ENCODE measurements at regions not wholly inside any gene's neighbourhood (a gene's known extent, or its start where the extent isn't known, plus 50 kb on each side); places are given as distances from the start of the nearest gene placed in this dataset.

DNA sequence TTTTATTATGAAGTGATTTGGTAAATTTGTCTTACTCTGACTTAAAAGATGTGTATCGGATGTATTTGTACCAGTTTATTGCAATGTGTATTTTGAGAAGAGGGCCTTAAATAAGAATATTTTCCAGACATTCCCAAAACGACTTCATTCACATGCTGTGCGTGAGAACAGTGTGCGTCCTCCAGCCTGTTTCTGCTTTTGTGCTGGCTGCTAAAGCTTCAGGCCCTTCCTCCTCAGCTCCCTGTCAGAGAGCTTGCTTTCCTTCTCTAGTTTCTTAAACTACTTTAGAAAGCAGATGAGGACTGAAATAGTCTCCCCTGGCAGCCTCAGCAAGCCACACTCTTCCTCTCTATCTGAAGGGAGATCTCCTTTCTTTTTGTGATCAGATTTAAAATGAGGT, 157.8 kb downstream of the SAMD5 start:
- DNase-seq (ENCODE audit: low read depth in 2 of 2): no peak
- H3K4me3 ChIP-seq (replicated peaks in 1 of 2; ENCODE audit: low read depth in 2 of 2, low read length in 2 of 2): no peak overlapping the region
- TF ChIP-seq CTCF (IDR thresholded peaks at IDR 0.05; ENCODE audit: low read depth, low read length): no peak

DNA sequence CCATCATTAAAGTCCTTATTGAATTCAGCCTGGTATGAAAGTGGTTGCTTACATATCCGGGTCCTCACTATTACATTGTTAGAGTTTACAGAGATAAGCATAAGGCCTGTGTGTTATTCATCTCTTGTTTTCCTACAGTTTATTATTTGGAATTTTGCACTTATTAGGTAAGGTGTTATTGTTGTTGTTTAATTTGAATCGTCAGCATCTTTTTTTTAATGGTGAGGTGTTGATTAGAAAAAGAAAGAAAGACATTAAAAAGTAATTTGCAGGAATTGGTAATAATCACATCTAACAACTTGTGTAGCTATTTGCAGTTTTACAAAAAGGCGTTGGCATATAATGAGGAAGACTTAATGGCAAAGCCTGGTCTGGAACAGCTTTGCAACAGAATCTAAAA, 158.6 kb downstream of the SAMD5 start:
- TF ChIP-seq CTCF (IDR thresholded peaks at IDR 0.05; ENCODE audit: low read depth, low read length): no peak
- no peak overlapping the region for H3K4me3 ChIP-seq (replicated peaks in 1 of 2; ENCODE audit: low read depth in 2 of 2, low read length in 2 of 2)
- no peak for DNase-seq (ENCODE audit: low read depth in 2 of 2)

GRCh38 chr6:147674099-147674498, 165.6 kb downstream of the SAMD5 start:
- no peak for DNase-seq (ENCODE audit: low read depth in 2 of 2)
- no peak overlapping the region for H3K4me3 ChIP-seq (replicated peaks in 1 of 2; ENCODE audit: low read depth in 2 of 2, low read length in 2 of 2)
- no peak for TF ChIP-seq CTCF (IDR thresholded peaks at IDR 0.05; ENCODE audit: low read depth, low read length)

GRCh38 chr6:147674794-147675193, 166.3 kb downstream of the SAMD5 start:
- DNase-seq (ENCODE audit: low read depth in 2 of 2): no peak
- TF ChIP-seq CTCF (IDR thresholded peaks at IDR 0.05; ENCODE audit: low read depth, low read length): no peak
- H3K4me3 ChIP-seq (replicated peaks in 1 of 2; ENCODE audit: low read depth in 2 of 2, low read length in 2 of 2): no peak overlapping the region

- H3K4me3 ChIP-seq (replicated peaks in 1 of 2; ENCODE audit: low read depth in 2 of 2, low read length in 2 of 2): no peak overlapping the region
- DNase-seq (ENCODE audit: low read depth in 2 of 2): peak; percentile 24 to 43
- TF ChIP-seq CTCF (IDR thresholded peaks at IDR 0.05; ENCODE audit: low read depth, low read length): no peak
Observed at GRCh38 chr6:147675281-147675680, 166.8 kb downstream of the SAMD5 start.

DNA sequence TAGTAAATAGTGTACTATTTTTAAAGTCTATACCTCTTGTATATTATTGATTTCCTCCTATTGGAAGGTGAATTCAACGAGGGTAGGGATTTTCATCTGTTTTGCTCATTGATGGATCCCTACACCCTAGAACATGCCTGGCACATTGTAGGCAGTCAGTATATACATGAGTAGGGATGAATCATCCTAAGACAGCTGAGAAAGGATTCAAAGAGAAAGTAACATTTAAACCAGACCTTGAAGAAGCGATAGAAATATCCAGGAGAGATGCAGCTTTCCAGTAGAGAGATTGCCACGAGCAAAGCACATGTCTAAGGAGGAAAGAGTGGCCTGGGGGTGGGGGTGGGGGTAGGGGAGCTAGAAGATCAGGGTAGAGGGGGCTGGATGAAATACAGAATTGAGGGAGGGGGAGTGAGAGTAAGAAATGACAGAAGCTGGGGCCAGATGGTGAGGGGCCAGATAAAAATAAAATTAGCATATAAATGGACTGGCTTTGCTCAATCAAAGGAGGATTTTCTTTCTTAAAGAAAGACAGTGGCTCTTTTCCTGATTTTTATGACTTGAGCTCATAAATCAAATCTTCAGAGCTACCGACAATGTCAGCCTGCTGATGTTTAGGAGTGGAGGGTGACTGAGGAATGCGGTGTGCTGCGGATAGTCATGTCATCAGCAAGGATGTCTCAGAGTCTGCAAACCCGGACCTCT, 168.2 kb downstream of the SAMD5 start:
- TF ChIP-seq CTCF (IDR thresholded peaks at IDR 0.05; ENCODE audit: low read depth, low read length): no peak
- DNase-seq (ENCODE audit: low read depth in 2 of 2): no peak

DNA sequence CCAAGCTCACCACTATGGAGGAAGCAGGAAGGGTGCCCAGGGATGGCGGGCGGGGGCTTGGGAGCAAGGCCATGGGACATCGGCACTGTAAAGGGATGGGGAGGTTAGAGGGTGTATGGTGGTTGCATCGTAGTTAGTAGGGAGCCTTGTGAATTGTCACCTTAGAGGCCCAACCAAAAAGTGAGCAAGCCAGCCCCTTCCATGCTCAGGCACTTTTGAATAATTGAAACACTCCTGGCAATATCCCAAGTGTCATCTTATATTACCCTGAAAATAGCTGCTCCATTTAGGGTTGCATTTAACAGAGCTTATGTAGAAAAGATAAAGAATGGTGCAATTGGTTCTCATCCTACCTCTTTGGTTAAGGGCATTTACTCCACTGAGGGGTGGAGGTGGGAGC, 169.2 kb downstream of the SAMD5 start:
- no peak for DNase-seq (ENCODE audit: low read depth in 2 of 2)
- no peak for TF ChIP-seq CTCF (IDR thresholded peaks at IDR 0.05; ENCODE audit: low read depth, low read length)
- no peak overlapping the region for H3K4me3 ChIP-seq (replicated peaks in 1 of 2; ENCODE audit: low read depth in 2 of 2, low read length in 2 of 2)

More for the DNA sequence above, 168.2 kb downstream of the SAMD5 start:
- H3K4me3 ChIP-seq (replicated peaks in 1 of 2; ENCODE audit: low read depth in 2 of 2, low read length in 2 of 2): no peak overlapping the region
